GM18498 (cell line): ENCODE measurements at regions not wholly inside any gene's neighbourhood (a gene's known extent, or its start where the extent isn't known, plus 50 kb on each side); places are given as distances from the start of the nearest gene placed in this dataset.

Source experiments
- ATAC-seq: cut with Tn5 transposase; IDR thresholded peaks from one replicate; pipeline ENCODE4 v1.9.1; 2021; ENCODE audit warnings: mild to moderate bottlenecking, moderate library complexity; ENCODE audit not compliant: unreplicated experiment

DNA sequence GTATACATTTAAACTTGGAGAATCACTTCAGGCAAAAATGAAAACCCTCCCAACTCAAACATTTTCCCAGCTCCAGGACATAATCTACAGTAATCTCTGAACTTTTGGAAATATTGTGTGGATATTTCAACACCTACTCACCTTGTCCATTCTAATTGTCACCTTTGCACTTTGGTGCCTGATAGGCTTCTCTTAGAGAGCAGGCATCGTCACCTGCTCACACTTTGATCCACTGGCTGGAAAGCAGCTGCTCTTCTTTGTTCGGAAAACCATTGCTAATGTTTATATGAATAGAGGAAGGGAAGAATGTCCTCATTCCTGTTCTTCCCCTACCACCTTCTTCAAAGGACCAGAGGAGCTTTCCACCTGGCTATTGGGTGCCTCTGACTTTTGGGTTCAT lies 411.2 kb downstream of the FGF9 start:
- ATAC-seq, result no peak

DNA sequence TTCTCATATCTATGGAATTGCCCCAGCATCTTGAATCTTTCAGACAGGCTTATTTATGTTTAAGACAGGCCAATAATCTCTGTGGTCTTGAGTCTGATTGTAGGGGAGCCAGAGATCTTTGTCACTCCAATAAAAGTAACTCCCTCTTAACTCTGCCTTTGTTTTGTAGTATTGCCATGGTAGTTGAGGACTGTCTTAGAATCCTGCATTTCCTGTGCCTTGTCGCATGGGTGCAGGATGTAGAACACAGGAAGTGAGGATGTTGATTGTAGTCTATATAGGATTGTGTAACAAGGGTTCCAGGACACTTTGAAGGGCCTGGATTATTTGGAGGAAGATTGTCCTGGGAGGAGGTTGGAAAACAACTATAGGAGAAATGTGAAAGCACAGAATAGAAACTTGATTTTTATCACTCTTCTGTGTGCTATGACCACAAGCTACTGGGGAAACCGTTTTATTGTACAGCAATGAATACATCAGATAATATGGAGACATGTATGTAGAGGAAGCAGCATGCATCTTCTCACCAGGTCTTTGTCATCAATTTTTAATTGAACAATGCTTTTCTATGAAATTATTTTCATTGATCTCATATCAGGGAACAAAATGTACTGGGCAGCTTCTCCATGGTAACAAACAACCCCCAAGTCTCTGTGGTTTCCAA lies 411.7 kb downstream of the FGF9 start:
- ATAC-seq, result no peak

DNA sequence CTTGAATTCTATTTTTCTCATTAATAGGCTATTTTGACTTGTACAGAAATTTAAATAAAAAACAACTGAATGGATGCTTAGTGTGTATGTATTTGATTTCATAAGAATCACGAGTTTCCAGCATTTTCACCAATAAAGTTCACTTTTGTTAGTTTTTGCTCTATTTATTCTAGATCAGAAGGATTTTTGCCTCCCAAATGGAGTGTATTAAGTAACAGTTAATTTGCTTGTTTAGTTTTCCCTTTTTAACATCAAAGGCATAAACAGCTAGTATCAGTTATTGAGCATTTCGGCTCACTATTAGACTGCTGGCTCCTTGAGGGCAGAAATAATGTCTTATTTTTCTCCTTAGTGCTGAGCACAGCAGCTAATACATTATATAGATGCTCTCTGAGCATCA lies 414.1 kb downstream of the FGF9 start:
- ATAC-seq, result no peak

DNA sequence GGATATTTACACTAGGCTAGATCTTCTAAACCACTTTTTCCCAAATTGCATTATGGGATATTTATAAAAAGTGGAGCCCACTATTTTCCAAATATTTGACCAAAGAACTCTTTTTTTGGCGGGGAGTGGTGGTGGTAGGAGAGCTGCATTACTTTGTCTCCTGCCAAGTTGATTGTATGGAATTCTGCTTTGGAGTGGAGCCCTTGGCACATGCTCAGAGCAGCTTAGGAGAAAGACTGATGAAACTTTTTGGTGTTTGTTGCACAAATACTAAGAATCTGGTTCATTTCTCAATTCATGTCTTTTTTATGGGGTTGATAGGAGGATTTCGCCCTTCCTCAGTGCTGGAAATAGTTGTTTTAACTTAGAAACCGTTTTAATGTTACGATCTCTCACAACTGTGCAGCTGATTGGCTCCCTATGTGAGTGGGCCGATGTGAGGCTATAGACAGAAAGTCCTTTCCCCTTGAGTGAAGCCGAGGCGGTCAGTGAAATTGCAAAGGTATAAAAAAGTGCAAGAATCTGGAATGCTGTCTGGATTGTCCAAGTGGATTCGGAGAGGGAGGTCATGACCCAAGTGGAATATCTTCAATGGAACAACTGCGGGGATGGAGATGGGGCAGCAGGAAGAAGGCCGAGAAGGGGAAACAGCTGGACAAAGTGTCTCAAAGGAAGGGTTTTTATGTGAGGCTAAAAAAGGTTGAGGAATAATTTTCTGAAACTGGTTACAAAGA lies 415.9 kb downstream of the FGF9 start:
- no peak for ATAC-seq

DNA sequence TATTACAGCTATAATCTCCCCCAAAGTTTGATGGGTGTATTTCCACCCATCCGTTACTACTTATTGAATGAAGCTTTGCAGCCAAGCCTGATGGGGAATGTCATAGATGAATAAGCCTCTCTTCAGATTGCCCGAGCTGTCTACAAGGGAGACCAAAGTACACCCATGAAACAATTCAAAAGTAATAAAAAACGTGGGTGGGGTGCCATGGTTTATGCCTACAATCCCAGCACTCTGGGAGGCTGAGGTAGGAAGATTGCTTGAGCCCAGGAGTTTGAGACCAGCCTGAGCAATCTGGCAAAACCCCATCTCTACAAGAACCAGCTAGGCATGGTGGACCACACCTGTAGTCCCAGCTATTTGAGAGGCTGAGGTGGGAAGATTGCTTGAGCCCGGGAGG lies 419.2 kb downstream of the FGF9 start:
- no peak for ATAC-seq

DNA sequence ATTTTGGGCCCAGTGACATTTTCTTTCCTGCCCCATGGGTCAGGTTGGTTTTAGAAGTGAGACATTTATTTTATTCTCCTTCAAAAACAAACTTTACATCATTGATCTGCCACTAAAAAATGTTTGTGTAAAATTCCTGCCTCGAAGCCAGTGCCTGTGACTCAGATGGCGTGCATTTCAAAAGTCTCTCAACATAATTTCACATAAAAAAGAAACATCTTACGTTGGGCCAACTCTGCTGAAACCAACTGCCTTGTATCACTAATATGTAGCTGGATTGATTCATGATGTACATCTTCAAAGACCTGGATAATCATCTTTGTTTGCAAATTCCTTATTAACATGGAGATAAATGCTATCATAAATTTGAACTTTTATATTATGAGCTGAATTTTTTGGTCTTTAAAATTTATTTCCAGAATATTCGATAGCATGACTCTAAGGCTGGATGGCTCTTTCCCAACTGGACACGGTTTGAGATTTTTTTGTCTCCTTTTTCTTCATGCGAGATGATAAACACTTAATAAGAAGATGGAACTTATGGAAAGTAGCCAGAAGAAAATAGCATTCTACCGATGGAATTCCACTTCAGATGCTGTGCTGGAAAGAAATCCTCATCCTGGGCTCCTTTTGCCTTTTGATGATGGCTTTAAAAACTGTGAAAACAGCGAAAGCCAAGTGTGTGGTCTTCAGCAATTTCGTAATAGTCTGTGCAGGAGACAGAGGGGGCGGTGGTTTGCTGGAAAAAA lies 420.5 kb downstream of the FGF9 start:
- ATAC-seq, result no peak

DNA sequence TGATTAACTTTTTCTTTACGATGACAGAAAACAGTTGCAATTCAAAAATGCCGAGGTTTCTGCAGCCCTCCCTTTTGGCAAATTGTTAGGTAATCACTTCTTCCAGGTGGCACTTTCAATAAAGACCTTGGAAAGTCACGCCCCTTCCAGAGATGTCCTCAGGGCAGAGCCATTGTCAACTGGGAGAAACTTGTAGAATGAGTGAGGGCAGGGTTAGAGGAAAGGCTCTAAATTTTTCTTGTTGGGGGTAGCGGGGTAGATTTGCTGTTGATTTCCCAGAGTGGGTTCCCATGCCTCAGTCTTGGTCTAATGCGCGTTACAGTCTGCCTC lies 421.1 kb downstream of the FGF9 start:
- ATAC-seq, result no peak

DNA sequence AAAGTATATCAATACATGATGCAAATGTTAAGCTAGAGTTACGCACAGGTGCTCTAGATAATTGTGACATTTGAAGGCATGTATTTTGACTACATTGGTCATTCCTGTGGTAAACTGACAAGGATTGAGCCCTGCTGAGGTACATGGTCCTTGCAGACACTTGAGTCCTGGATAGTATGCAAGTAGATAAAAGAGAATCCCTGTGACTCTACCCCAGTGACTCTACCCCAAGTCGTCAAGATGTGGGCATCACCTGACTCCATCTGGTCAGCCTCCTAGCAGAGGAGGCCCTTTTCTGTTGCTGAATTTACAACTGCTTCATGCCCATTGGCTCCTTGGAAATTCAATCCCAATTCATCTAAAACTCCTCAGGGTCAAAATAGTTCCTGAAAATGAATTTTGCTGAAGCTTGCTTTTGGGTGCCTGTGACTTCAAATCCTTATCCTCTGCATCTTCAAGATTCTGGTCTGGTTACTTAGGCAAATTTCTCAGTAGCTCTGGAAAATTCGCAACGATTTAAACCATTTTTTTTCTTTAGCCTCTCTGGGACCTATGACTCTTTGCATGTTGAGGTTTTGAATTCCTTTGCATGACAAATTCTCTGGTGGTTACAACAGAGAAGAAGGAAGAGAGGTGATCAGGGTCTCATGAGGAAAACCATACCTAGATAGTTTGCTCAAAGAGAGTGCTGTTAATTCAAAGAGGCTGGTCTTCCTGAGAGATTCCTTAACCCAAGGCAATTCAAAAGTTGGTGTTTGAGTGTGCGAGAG lies 422.1 kb downstream of the FGF9 start:
- ATAC-seq, result no peak

DNA sequence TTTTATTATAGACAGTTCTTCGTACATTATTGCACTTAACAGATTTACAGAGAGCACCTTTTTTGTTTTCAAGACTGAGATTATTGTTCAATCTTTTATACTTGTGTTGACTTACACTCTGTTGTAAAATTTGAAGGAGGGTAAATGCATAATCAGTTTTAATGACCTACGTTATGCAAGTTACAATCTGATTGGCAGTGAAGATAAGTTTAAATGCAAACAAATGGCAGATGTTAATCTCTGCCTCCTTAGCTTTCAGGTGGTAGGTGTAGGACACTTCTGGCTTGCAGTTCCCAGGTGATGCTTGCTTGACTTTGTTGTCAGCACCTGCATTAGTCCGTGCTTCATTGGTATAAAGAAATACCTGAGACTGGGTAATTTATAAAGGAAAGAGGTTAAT lies 424.9 kb downstream of the FGF9 start:
- no peak for ATAC-seq

DNA sequence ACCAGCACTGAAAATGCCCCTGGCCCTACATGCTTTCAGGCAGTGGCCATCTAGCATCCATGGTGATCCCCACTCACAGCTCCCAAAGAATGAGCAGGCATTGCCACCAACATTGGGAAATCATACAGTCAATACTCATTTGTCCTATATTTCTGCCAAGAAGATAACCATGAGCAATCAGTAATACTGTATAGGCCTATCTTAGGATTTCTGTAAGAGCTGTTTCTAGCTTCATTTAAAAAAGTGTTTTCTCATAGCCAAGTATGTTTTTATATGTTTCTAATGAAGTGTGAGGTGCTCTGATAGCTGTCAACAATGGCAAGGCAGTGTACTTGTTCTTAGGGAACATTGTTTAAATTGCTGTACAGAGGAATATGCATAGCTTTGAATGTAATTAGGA lies 428.7 kb downstream of the FGF9 start:
- ATAC-seq, result no peak

DNA sequence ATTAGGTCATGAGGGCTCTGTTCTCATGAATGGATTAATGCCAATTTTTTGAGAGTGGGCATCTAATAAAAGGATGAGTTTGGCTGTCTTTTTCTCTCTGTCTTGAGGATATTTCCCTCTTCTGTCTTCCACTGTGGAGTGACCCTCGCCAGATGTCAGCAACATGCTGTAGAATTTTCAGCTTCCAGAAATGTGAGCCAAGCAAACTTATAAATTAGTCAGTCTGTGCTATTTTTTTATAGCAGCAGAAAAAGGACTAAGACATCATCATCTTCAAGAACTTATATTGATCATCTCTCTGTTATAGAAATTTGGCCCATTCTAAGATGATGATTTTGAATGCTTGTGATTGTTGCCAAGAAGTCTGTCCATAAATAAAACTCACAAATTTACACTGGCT lies 431.4 kb downstream of the FGF9 start:
- ATAC-seq, result no peak

DNA sequence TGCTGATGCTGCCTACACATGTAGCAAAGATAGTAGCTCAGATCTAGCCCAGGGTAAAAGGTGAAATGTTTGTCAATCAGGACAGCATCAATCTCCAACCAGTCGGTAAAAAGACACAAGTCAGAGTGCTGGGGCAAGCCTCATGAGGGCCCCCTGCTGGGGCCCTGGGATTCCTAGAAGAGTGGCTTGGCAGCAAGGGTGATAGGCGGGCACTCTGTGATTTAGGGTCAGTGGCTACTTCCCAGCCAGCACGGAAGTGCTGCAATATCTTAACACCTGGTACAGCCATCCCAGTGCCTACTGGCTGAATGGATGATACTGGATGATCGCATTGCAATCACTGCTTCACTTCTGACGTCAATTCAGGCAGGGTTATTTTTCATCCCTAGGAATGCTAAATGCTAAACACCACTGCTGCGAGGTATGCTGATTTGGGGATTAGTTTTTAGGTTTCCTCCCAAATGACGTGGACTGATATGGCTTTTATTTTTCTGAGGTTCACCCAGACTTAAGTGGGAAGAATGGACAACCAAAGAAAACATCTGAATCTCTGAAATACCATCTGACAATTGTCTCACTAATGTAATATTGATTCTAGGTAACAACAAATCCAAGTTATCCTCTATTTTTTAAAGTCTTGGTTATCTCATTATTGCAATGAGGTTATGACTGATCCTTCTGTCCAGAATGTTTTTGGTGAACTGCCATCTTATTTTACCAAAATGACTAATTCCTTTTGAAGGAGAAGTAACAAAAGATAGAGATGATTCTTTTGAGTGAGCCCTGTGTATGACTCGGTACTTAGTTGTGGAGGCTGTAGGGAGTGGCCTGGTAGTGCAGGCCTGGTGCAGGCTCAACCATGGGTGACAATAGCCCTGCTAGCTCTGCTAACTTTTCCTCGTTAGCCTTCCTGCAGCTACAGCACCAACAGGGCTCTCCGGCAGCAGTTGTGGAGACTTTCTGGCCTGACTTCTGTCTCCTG lies 432.5 kb downstream of the FGF9 start:
- ATAC-seq, result no peak

DNA sequence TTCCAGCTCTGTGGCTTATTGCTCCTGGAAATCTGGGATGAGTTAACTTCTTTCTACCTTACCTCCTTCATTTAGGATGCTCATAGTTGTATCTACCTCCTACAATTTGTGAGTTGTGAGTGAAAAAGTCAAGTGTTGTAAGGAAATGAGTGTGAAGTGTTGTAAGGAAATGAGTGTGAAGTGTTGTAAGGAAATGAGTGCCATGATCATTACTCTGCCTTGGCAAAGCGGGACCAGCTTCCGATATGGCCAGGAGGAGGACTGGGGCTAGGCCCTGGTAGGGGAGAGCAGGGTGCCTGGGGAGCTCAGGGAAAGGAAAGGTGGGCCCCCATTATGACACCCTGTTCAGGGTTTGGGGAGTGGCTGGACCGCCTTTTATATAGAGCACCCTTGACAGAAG lies 435.2 kb downstream of the FGF9 start:
- no peak for ATAC-seq

DNA sequence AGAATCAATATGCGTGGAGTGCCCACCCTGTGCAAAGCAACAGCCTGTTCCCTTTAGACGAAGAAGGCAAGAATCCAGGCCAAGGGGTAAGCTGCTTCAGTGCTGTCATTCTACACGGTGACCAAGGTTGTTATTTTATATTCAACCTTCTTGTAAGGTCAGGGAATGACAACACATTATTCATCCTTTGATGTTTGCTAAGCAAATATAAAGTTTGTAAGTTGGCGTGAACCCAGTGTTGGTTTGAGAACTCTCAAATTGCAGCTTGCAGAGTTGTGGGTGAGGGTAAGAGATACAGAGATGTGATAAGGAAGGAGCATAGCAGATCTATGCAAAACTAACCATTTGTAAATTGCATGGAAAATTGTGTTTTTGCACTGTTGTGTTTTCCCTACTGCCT lies 436.7 kb downstream of the FGF9 start:
- no peak for ATAC-seq

DNA sequence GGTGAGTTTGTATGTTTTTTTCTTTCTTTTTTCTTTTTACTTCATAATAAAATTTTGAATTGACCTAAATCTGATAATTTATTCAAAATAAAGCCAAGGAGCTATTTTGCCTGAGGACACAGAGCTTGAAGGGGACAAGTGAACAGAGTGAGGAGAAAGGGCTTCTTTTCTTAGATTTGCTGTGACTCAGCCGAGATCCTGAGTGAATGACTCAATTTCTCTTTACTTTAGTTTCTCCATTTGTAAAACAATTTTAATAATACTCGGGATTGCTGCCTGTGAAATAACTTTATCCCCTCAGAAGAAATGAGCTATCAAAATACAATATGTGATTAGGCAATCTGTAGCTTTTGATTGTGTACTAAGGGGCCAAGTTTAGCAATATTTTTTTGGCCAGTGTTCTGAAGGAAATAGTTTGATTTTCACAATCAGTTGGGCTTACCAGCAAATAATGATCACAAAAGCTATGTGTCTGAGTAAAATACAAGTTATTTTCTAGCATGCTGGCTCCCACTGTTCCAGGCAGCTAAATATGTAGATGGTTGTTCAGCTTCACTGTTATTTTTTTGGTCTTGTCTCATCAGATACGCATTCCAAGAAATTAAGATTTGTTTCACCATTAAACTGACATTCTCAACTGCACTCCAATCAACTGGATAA lies 437.5 kb downstream of the FGF9 start:
- no peak for ATAC-seq

DNA sequence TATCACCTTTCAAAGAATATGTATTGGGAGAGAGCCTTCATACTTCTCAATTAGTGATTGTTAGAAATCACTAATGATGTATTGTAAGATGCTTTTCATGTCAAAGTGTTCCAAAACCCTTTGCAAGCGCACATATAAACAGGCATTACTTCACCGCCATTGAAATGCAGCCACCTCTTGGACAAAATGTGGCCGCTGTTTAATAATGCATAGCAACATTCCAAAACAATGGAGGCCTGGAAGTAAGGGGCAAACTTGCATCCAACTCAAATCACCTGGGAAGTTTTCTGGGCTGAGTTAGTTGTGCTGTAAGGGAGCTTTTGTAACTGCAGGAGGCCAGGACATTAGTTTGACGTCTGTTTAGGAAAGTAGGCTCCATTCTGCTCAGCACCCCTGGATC lies 438.1 kb downstream of the FGF9 start:
- ATAC-seq, result no peak

DNA sequence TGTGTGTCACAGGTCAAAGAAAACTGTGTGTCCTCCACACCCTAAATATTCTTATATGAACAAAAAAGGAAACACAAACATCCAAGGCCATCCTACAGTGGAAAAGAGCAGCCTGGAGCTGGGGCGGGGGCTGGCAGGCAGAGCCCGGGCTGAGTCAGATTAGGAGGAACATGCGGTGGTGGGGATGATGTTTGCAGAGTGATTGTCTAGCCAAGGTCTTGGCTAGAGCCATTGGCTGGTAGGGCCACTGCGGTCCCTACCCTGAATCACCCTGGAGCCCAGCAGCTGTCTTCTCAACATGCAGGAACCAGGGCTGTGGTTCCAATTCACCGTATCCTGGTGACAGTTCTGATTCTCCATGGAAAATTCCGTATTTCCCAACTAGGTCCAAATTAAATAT lies 439.5 kb downstream of the FGF9 start:
- ATAC-seq, result no peak

DNA sequence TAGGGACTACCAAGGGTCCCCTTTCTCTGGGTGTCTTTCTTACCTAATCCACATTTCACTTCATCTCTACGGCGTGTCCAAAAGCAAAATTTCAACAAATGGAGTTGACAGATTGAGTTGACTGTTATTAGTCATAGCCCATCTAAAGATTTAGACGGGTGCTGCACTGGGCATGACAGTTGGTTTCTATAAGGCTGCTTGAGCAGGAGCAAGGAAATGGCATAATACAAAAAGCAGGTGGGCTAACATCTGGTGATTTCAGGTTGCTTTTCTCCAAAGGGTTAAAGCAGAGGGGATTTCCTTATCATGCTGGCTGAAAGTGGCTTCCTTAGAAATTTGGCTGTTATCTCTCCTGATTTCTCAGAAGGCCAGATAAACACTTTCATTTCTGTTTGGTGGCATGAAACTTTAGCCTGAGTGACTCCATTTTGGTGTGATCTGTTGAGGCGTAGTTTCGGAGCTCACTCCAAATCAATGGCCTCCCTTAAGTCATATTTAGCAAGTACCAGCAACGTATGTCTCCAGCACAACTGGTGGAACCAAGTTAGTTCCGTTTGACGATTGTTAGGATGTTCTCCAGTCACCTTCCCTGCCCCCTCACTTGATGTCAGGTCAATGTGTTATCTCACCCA lies 440.4 kb downstream of the FGF9 start:
- no peak for ATAC-seq

DNA sequence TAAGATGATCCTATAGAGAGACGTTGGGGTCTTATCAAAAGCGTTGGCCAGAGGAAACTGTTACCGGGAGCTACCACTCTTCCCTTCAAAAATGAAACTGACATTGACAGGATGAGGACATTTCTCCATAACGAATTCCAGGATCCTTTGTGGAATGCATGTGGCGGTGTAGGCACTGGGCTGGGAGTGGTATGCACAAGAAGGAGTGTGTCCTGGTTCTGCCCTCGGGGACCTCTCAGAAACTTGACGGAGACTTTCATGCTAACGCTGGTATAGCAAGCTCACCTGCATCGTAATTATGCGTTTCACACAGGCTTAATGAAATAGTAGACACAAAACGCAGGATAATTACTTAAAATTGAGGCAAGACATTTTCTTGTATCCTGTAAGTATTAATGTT lies 441.1 kb downstream of the FGF9 start:
- no peak for ATAC-seq
